GM19193 (cell line): ENCODE measurements at regions not wholly inside any gene's neighbourhood (a gene's known extent, or its start where the extent isn't known, plus 50 kb on each side); places are given as distances from the start of the nearest gene placed in this dataset.

Experiments
- POLR2A ChIP-seq: IDR thresholded peaks from 4 replicates; pipeline ENCODE4 v1.6.1; 2011; ENCODE audit not compliant: insufficient read depth, insufficient read length; ENCODE audit errors: extremely low read depth

DNA sequence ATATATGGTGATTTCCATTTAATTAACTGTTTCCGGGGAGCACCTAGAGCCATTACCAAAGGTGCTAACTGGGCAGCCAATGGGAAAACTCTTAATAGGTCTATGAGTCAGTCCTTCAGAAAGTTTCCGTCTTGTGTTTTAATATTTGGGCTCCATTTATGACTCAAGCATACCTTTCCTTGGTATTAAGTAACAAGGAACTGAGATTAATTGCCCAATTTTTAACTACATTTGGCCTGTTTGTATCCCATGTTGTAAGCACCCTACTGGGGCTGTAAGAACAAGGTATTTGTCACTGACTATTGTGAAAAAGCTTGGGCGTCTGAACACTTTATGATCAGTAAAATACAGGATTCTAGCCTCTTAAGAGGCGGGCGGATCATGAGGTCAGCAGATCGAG lies 62.8 kb upstream of the FOXN3 start:
- TF ChIP-seq POLR2A = no peak

GRCh38 chr14:89477391-89477790 lies 60.4 kb upstream of the FOXN3 start:
- TF ChIP-seq POLR2A = no peak

DNA sequence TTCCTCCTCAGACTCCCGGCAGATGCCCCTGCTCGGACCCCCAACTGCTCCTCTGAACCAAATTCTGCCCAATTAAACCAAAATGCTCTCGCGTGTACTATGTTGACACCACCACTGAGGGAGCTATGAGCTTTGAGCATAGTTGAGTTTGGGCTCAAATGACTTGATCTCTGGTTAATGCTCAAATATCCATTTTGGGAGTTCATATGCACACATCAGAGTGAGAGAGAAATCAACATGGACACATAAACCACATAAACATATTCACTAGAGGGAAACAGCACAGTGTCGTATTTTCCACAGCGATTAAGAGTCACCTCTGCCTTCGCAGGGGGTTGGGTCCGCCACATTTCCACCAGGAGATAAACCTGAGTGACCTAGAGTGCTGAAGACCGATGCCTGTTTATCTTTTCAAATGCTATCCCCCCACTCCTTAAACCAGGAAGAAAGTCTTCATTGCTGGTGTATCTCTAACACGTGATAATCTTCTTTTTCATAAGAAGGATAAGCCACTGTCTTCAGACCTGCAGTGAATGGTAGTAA lies 59.4 kb upstream of the FOXN3 start:
- no peak for TF ChIP-seq POLR2A

DNA sequence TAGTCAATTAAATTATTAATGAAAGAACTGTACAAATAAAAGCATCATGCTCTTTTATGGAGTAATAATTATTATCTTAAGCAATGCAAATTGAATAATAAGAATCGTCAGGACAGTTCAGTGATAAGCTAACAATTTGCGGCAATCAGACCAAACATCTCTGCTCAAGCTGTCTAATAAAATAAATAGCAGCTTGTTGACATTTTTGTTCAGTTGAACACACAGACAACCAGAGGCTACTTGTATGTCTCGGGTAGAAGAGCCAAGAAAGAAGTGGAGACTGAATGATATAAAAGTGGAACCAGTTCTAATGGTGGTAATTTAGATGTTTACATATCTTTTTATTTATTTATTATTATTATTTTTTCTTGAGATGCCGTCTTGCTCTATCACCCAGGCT lies 57.4 kb upstream of the FOXN3 start:
- TF ChIP-seq POLR2A = no peak

DNA sequence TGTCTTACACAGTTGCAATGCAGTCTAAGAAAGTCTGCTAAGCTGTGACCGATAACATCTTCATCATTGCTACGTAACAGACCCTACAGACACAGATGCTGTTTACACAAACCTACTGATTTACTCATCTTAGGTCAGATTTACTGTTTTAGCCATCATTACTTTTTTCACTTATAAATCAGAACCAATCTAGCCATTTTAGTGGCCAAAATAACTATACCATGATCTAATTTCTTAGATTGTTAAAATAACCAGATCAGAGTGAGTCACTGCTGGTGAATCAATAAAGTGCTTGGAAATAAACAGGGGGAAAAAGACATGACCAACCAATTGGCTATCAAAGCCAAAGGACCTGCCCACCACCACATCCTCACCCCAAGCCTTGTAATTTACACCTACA lies 57.0 kb upstream of the FOXN3 start:
- TF ChIP-seq POLR2A = no peak

- TF ChIP-seq POLR2A = no peak
Measured at GRCh38 chr14:89473569-89473968, 56.5 kb upstream of the FOXN3 start.

DNA sequence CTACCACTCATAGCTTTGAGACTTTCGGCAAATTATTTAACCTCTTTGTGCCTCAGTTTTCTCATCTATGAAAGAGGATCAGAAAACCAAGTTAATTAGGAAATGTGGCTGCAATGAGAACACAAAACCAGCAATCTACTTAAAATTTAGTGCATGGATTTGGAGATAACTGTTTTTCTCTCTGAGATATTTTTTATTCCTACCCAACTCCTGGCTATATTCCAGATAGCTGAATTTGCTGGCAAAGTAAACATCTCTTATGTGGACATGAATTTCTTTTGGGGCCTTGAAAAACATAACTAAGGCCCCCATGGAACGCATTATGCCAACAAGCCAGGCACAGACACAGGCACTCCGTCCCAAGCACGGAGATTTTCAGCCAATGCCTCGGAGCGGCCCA lies 53.4 kb upstream of the FOXN3 start:
- TF ChIP-seq POLR2A = no peak

GRCh38 chr14:89469210-89470198 lies 52.5 kb upstream of the FOXN3 start:
- TF ChIP-seq POLR2A = no peak

- TF ChIP-seq POLR2A = no peak
Measured at GRCh38 chr14:89468566-89468965, 51.5 kb upstream of the FOXN3 start.

GRCh38 chr14:89466944-89467343 lies 49.9 kb upstream of the FOXN3 start:
- no peak for TF ChIP-seq POLR2A
